ENCODE measurements at regions not wholly inside any gene's neighbourhood (a gene's known extent, or its start where the extent isn't known, plus 50 kb on each side); places are given as distances from the start of the nearest gene placed in this dataset.

DNA sequence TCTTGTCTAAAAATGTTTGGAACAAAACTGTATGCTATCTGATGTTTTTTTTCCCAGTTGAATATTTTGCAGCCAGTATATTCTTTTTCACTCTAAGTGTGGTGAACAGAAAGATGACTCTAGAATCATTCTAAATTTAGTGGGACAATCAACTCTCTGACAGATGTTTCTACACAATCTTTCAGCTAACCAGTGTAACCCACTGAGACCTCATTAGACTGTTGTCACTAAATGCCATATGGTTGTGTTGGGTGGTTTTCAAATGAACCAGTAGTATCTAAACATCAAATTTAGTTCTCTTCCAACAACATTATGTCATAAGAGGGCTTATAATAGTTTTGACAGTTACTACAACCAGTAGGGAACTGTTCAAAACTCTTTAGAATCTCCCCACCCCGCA is 129.6 kb upstream of the PRLR start:
- DNase-seq: no peak

GRCh38 chr5:35357973-35358372 is 127.7 kb upstream of the PRLR start:
- DNase-seq: no peak

DNA sequence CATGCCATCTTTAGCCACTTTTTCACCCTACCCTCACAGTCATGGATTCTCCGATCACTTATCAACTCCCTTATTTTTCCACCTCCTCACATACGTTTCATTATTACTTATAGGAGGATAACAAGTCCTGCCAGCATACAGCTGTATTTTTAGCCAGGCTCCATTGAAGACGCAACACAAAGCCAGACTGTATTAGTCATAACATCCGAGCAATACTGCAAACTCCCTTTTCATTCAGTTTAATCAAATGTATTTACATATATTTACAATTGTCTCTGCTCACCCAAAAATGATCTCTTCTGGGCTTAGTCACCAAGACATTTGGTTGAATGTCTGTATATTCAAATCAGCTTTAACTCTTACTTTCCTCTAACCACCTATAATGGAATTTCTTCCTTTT is 126.4 kb upstream of the PRLR start:
- no peak for DNase-seq

- no peak for DNase-seq
Measured at GRCh38 chr5:35354751-35355150, 124.5 kb upstream of the PRLR start.

DNA sequence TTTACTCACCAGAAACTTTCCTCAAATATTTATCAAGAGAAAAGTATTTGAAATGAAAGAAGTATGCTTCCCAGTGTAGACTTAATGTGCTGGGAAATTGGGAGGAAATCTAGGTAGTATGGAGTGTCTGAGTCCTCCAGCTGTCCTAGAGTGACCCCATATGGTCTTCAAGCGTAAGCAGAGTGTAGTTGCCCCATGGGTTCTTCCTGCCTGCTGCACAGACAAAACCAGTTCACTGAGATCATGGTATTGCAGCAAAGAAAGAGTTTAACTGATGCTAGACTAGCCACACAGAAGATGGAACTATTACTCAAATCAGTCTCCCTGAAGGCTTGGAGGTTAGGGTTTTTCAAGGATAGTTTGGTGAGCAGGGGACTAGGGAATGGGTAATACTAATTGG is 114.9 kb upstream of the PRLR start:
- no peak for DNase-seq

- DNase-seq: no peak
Measured at GRCh38 chr5:35342664-35343063, 112.4 kb upstream of the PRLR start.

- no peak for DNase-seq
Measured at GRCh38 chr5:35341189-35341588, 110.9 kb upstream of the PRLR start.

DNA sequence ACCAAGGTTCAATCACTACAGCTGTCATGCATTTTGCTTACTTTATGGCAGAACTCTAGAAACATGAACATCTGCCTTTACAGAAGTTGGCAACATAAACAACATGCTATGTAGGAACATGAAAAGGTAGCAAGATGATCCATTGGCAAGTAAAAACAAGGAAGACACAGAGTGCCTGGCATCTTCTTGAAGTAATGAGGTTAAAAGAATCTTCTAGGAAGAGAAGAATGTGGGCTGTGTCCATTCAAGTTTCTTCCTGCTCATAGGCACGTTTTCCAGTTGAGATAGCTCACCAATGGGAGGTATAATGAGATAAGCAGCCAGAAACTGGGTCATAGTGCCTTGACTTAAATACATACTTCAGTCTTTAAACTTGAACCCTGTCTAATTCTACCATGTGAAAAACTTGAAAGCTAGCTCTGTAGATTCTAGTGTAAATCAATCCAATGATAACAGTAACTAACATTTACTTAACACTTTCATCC is 109.4 kb upstream of the PRLR start:
- DNase-seq: no peak

- DNase-seq: no peak
Measured at GRCh38 chr5:35339006-35339405, 108.7 kb upstream of the PRLR start.

- no peak for DNase-seq
Measured at GRCh38 chr5:35338157-35338453, 107.8 kb upstream of the PRLR start.

GRCh38 chr5:35337340-35338156 is 107.3 kb upstream of the PRLR start:
- no peak for DNase-seq

DNA sequence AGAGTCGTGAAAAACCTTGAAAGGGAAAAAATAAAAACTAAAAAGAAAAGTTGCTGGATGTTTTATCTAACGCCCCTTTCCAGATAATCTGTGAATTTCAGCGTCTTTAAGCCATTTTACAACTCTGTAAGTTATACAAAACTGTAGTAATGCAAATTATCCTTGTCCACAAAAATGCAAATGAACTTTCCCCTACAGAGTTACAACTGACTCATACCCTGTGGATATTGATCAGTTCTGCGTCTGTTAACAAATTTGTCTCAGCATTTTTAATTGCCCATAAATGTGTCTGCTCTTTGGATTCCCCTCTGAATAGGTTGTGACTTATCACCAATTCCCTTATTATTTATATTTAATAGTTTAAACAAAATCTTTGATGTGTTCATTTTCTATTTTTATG is 105.9 kb upstream of the PRLR start:
- no peak for DNase-seq

DNA sequence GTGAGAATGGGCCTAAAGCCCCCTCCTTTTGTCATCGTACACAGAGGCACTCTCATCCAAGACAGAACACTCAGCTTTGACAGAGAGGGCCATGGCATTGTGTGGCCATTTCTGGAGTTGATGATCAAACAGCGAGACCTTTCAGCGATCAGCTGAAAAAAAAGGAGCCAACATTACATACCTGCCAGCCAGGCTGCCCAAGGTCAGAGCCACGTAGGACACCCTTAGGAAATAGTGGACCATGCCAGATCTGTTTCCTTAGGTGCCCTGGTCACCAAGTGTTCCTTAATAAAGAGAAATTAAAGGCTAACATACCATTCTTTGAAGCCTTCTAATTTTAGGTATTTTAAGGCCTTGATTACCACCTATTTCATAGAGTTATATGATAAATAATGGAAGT is 105.5 kb upstream of the PRLR start:
- DNase-seq: no peak

- no peak for DNase-seq
Measured at GRCh38 chr5:35333366-35333765, 103.1 kb upstream of the PRLR start.

- no peak for DNase-seq
Measured at GRCh38 chr5:35331956-35332950, 102.0 kb upstream of the PRLR start.

- DNase-seq: no peak
Measured at GRCh38 chr5:35325836-35326235, 95.5 kb upstream of the PRLR start.

DNA sequence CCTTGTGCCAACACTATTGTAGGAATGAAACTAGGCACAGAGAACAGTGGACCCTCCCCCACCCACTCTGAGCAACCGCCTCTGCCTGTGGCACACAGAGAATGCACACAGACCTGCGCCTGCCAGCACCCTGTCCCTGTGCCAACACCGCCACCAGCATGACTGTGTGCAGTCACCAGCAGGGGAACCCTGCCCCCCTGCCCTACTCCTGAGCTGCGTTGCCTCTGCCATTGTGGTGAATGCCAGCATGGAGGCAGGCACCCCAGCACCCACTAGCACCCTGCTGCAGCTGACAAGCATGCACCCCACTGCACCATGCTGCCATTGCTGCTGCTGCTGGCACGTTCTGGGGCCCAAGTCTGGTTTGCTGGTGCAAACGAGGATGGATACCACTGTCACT is 94.4 kb upstream of the PRLR start:
- no peak for DNase-seq

DNA sequence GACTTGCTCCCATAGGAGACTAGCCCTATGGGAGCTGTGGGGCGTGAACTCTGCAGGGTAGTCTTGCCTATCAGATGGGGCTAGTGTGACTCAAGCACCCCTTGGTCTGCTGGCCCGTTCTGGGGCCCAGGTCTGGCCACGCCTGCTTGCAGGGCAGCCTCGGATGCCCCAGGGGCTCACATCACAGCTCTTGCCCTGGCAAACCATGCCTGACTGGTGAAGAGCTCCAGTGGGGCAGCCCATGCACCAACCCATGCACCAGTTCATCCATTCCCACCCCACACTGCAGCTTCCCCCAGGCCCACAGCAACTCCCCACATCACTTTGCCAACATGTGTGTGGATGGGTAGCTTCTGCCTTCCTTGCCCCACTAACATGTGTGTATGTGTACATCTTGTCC is 93.9 kb upstream of the PRLR start:
- DNase-seq: no peak

DNA sequence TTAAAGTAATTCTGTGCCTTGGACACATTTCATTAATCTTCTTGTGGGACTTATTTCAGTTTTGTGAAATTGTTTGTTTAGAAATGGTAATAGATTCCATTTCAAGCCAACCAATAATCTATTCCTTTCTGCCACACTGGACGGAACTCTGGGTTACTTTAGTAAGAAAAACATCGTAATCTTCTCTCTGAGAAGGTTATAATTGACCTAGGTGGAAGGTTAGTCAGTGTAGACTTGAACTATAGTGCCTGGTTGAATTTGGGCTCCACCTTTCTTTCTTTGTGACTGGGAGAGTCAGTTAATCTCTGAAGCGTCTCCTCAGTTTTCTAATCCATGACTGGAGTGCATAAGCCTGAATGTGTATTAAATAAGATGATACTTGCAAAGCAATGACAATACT is 89.7 kb upstream of the PRLR start:
- DNase-seq: no peak

- peak; percentile 20 for DNase-seq
Measured at GRCh38 chr5:35319333-35320002, 89.2 kb upstream of the PRLR start.

DNA sequence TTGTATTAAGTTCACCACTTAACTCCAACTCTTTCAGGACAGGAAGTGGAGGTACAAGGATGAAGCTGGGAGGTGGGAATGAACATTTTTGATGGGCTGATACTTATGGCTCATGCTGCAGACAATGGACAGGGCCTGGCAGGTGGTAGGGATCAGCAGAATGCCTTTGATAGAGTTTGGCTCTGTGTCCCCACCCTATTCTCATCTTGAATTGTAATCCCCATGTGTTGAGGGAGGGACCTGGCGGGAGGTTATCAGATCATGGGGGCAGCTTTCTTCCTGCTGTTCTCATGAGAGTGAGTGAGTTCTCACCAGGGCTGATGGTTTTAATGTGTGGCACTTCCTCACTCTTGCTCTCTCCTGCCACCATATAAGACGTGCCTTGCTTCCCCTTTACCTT is 87.3 kb upstream of the PRLR start:
- DNase-seq: no peak

- no peak for DNase-seq
Measured at GRCh38 chr5:35316611-35317274, 86.5 kb upstream of the PRLR start.

DNA sequence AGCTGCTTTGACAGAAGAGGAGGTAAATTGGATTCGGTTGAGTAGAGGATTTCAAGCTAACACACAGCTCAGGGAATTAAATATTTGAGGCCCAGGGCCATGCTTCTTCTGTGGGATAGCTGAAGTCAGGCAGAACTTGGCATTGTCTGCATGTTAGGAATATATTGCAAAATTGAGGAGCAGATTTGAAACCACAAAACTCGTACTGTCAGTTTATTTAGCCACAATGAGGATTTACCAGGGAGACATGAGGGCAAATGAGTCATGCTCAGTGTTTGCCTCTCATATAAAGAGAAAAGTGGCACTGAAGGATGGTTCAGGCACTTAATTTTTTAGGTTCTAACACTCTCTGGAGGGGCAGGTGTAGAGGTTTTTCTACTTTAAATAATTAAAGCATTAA is 83.0 kb upstream of the PRLR start:
- DNase-seq: no peak
